ENCODE measurements at regions not wholly inside any gene's neighbourhood (a gene's known extent, or its start where the extent isn't known, plus 50 kb on each side); places are given as distances from the start of the nearest gene placed in this dataset.
"Not testable (repeated sequence)": the region's sequence is repeated elsewhere in the genome, so short reads cannot be mapped to it uniquely, and the experiment has no call there.

DNA sequence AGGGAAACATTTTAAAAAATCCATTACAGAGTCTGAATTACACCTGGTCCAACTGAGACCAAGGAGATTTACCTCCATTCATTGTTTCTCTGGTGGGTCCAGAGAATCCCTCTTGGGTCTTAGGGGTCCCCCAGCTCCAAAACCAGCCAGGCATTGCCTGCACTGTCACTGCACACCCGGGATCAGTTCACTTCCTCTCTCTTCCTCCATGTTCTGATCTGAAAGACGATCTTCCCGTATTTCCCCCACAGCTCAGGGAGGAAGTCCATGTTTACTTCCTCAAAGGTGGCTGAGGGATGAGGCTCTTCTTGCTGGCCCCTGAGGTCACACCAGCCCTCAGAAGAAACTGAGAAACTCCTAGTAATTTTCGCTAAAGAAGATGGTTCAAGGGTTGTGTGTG is 159.7 kb downstream of the BMP7 start:
- intact Hi-C loops (cut with DNase I), result no loop called here
- Histone ChIP-seq H3K4me3 (no peak overlapping the region), H3K27ac (no peak overlapping the region), H3K9me3 (no peaks in the 10 kb centered on the region), H3K36me3 (no peaks in the 10 kb centered on the region), H3K27me3 (no peaks in the 10 kb centered on the region), H3K4me1 (no peaks in the 10 kb centered on the region)
- no peak for DNase-seq (ENCODE audit: low spot score in 2 of 2)
- TF ChIP-seq, protein P1, sequence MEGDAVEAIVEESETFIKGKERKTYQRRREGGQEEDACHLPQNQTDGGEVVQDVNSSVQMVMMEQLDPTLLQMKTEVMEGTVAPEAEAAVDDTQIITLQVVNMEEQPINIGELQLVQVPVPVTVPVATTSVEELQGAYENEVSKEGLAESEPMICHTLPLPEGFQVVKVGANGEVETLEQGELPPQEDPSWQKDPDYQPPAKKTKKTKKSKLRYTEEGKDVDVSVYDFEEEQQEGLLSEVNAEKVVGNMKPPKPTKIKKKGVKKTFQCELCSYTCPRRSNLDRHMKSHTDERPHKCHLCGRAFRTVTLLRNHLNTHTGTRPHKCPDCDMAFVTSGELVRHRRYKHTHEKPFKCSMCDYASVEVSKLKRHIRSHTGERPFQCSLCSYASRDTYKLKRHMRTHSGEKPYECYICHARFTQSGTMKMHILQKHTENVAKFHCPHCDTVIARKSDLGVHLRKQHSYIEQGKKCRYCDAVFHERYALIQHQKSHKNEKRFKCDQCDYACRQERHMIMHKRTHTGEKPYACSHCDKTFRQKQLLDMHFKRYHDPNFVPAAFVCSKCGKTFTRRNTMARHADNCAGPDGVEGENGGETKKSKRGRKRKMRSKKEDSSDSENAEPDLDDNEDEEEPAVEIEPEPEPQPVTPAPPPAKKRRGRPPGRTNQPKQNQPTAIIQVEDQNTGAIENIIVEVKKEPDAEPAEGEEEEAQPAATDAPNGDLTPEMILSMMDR (IDR thresholded peaks at IDR 0.05), result no peak

DNA sequence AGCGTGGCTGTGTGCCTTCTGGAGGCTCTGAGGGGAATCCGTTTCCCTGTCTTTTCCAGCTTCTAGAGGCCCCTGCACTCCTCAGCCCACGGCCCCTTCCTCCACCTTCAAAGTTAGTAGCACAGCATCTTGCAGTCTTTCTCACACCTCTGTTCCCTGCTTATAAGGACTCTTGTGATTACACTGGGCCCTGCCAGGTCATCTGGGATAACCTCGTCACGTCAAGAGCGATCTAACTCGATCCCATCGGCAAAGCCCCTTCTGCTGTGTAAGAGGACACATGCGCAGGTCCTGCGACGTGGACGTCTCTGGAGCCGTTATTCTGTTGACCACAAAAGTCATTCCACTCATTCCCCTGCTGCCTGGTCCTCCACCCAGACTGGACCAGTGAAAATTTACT is 159.2 kb downstream of the BMP7 start:
- no peaks in the 10 kb centered on the region for H3K9me3 ChIP-seq
- no peaks in the 10 kb centered on the region for H3K27me3 ChIP-seq
- intact Hi-C loops (cut with DNase I), result no loop called here
- H3K4me1 ChIP-seq, result no peaks in the 10 kb centered on the region
- no peak for DNase-seq (ENCODE audit: low spot score in 2 of 2)
- TF ChIP-seq, protein P1 (IDR thresholded peaks at IDR 0.05), result no peak
- H3K4me3 ChIP-seq, result no peak overlapping the region
- no peak overlapping the region for H3K27ac ChIP-seq
- H3K36me3 ChIP-seq, result no peaks in the 10 kb centered on the region

DNA sequence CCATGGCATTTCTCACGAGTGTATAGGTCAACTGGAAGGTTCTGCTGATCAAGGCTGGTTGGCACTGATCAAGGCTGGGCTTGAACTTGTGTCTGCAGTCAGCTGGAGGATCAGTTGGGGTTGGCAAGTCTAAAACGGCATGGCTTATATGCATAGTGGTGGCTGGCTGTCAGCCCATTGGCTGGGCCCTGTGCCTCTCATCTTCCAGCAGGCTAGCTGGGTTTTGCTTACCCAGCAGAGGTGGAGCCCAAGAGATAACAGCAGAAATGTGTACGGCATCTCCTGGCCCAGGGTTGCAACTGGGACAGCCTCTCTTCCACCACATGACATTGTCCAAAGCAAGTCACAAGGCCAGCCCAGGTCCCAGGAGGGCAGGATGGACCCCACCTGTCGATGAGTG is 158.2 kb downstream of the BMP7 start:
- Histone ChIP-seq H3K4me1 (no peaks in the 10 kb centered on the region), H3K4me3 (no peak overlapping the region), H3K9me3 (no peaks in the 10 kb centered on the region), H3K27me3 (no peaks in the 10 kb centered on the region), H3K27ac (no peak overlapping the region), H3K36me3 (no peaks in the 10 kb centered on the region)
- TF ChIP-seq, protein P1 (IDR thresholded peaks at IDR 0.05), result no peak
- intact Hi-C loops (cut with DNase I), result no loop called here
- DNase-seq (ENCODE audit: low spot score in 2 of 2), result no peak

DNA sequence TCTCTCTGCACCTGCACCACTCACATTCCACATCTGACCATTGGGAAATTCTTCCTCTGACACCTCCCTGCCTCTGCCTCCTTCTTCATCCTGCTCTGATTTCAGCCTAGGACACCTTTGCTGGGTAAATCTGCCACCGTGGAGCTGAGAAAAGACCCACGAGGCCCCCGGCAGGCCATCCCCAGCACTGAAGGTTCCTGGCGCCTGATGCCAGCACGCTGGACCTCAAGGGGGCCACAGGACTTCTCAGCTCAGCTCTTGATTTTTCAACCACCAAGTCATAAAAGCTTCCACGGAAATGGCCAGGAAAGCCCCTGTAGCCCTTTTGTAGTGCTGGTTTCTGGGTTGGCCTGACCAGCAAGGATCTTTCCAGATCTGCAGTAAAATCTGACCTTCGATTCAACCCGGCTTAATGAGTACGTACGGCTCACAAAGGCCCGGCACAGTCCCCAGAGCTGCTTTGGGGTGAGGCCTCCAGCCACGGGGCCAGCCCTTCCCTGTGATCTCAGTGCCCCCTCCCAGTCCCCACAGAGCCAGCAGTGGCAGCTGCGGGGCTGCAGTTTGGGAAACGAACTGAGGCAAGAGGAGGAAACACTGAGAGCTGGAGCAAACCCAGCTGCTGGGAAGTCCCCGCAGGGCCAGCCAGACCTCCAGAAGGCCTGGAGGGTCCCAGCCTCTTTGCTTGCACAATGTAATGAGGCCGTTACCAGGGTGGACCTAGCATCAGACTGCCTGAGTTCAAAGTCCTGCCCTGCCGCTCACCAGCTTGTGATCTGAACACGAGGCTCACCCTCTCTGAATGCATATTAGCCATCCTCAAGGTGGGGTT is 157.5 kb downstream of the BMP7 start:
- TF ChIP-seq, protein P1 (IDR thresholded peaks at IDR 0.05), result no peak
- Histone ChIP-seq H3K27ac (no peak overlapping the region), H3K27me3 (no peaks in the 10 kb centered on the region), H3K4me3 (no peak overlapping the region), H3K4me1 (no peaks in the 10 kb centered on the region), H3K9me3 (no peaks in the 10 kb centered on the region), H3K36me3 (no peaks in the 10 kb centered on the region)
- intact Hi-C loops (cut with DNase I), result no loop called here
- DNase-seq (ENCODE audit: low spot score in 2 of 2), result no peak

DNA sequence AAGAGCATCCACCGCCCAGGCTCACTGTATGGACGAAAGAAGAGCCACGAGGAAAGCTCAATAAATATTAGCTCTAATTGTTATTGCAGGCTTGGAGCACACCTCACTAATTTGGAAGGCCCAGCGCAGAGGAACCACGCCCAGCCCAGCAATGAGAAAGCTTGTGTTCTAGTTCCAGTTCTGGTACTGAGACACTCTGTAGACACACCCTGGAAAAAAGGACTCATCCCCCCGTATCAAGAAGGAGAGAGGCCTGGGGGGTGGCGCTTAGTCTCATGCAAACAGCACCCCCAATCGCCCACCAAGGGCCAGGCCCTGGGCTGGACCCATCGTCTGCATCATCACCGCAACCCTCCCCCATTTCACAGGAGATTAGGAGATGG is 156.9 kb downstream of the BMP7 start:
- Histone ChIP-seq H3K4me1 (no peaks in the 10 kb centered on the region), H3K4me3 (no peak overlapping the region), H3K27ac (no peak overlapping the region), H3K36me3 (no peaks in the 10 kb centered on the region), H3K27me3 (no peaks in the 10 kb centered on the region), H3K9me3 (no peaks in the 10 kb centered on the region)
- no peak for DNase-seq (ENCODE audit: low spot score in 2 of 2)
- intact Hi-C loops (cut with DNase I), result no loop called here
- TF ChIP-seq, protein P1 (IDR thresholded peaks at IDR 0.05), result no peak

DNA sequence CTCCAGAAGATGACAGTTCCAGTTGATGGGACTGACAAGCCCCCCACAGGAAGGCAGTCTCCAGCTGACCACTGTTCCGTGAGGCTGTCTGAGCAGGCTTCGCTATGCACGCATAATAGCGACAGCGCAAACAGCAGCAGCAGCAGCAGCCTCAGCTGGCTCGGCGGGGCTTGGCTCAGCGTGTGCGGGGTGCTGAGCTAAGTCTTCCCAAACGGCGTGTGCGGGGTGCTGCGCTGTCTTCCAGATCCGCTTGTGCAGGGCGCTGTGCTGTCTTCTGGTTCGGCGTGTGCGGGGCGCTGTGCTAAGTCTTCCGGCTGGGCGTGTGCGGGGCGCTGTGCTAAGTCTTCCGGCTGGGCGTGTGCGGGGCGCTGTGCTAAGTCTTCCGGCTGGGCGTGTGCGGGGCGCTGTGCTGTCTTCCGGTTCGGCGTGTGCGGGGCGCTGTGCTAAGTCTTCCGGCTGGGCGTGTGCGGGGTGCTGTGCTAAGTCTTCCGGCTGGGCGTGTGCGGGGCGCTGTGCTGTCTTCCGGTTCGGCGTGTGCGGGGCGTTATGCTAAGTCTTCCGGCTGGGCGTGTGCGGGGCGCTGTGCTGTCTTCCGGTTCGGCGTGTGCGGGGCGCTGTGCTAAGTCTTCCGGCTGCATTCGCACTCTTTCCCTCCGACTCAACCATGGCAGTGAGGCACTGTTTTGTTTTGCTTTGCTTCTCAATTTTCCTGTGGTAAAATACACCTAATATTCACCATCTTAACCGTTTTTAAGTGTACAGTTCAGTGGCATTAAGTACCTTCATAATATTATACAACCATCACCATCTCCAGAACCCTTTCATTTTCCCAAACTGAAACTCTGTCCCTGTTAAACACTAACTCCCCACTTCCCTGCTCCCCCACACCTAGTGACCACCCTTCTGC is 156.1 kb downstream of the BMP7 start:
- H3K4me1 ChIP-seq; intact Hi-C loops (cut with DNase I); DNase-seq (ENCODE audit: low spot score in 2 of 2); H3K36me3 ChIP-seq; H3K4me3 ChIP-seq; H3K9me3 ChIP-seq; H3K27me3 ChIP-seq; H3K27ac ChIP-seq: not testable (repeated sequence)

Data from ascending aorta (tissue), 2 donors.